Left hindlimb (tissue), 1 donor: ENCODE measurements at regions not wholly inside any gene's neighbourhood (a gene's known extent, or its start where the extent isn't known, plus 50 kb on each side); places are given as distances from the start of the nearest gene placed in this dataset.
"Not testable (repeated sequence)": the region's sequence is repeated elsewhere in the genome, so short reads cannot be mapped to it uniquely, and the experiment has no call there.

Source experiments
- DNase-seq: peaks from one replicate; pipeline ENCODE4 v3.0.0-alpha.2; 2018

DNA sequence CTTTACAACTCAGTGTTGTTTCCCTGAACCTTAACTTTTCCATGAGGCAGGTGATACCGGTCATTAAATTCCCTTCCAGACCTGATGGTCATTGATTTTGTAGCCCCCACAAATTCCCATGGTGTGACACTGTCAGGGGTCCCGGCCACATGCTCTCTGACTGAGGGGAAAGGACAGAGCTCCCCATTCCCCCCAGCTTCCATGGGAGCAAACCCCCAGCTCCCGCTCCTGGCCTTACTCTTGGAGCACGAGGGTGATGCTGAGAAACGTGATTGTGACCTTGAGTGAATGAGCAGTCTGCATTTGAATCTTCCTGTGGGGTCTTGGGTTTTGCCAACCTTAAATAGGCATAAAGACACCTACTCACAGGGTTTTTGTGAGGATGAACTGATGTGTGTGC, 366.8 kb downstream of the RPS6KC1 start:
- no peak for DNase-seq

DNA sequence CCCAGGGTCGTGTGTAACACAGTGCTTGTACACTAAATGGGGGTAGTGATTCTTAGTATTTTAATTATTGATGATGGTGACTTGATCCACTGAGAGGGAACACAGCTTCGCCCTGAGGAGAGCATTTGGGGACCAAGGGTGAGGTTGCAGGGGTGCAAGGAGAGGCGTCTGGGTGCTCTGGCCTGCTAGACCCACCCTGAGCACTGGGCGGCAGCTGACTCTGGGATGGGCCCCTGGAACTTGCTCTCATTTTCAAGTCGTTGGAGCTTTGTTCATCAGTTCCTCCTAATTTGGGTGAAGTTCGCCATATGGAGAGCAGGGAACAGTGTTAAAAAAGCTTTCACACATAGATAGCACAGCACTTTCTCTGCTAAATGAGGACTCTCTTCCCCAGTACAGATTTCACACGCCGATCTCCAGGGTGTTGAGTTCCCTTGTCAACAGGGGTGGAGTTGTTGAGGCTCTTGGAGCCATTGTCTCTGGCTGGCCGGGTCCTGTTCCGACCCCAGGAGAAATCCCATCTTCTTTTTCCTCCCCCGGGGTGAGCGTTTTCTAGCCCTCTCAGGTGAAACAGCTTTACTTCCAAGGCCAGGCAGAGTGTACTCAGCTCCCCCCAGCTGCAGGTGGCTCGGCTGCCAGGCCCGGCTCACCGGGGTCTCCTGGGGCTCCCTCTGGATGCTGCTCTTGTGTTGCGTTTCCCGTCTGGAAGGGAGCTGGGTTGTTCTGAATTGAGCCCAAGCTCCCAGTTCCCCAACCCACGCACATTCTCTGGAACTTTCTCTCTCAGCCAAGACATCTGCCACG, 367.4 kb downstream of the RPS6KC1 start:
- peak; percentile 43 for DNase-seq

DNA sequence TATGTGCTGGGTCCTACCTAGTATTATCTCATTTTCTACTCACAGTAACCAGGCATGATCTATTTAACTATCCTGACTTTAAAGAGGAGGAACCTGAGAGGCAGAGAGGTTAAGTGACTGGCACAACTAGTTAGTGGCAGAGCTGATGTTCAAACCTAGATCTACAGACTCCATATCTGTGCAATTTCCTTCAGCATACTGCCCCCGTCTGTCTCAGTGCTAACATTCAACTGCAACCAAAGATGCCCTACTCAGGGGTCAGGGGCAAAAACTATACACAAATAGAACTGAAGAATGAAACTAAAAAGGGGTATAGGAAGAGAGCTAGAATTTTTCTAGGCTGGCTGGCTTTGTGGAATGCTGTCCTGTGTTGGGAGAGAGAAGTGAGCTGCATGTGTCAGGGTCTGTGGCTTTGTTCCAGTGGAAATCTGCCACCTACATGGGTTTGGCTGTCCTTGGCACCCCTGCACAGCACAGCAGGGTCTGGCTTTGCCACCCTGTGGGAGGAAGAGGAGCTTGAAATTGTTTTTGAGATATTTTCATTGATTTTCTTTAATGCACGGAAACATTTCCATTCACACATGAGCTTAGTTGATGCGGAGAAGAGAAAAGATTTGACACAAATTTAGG, 368.5 kb downstream of the RPS6KC1 start:
- no peak for DNase-seq

DNA sequence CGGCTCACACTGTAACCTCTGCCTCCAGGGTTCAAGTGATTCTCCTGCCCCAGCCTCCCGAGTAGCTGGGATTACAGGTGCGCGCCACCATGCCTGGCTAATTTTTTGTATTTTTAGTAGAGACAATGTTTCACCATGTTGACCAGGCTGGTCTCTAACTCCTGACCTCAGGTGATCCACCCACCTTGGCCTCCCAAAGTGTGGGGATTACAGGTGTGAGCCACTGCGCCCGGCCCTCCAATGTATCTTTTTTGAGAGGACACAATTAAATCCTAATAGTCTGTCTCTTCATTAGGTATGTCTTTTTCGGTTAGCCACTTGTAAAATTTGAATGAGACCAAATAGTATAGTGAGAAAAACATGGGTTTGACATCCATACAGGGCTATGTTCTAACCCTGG, 370.1 kb downstream of the RPS6KC1 start:
- DNase-seq: not testable (repeated sequence)

GRCh38 chr1:213423041-213423440, 372.0 kb downstream of the RPS6KC1 start:
- DNase-seq: no peak

- DNase-seq: no peak
Measured at GRCh38 chr1:213423605-213424004, 372.6 kb downstream of the RPS6KC1 start.

DNA sequence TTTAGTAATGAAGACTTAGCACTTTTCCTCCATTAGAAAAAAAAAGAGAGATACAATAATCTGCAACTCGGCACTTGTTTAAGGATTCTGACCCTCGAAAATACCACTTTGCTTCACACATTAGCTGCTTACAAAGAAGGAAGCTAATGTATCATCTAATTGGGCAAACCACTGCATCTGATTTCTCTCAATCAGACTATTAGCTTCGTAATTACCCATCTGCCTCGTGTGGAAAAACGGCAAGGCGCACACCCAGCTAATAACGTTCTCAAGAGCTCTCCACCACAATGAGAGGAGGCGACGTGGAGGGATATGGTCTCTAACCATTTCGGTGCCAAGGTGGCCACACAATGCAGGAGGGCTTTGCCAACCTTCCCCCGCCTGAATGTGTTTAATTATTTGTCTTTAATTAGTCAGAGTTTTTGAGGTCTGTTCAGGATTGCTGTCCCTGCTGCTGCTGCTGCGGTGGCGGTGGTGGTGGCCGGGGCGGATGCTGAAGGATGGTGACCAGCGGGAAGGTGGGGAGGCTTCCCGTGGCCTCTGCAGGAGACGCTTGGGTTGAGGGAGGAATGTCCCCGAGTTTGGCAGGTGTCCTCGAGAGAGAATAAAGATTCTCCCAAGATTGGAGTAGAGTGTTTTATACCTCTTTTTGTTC, 374.5 kb downstream of the RPS6KC1 start:
- DNase-seq: no peak

GRCh38 chr1:213429642-213430041, 378.6 kb downstream of the RPS6KC1 start:
- no peak for DNase-seq

GRCh38 chr1:213435715-213436114, 384.7 kb downstream of the RPS6KC1 start:
- no peak for DNase-seq

DNA sequence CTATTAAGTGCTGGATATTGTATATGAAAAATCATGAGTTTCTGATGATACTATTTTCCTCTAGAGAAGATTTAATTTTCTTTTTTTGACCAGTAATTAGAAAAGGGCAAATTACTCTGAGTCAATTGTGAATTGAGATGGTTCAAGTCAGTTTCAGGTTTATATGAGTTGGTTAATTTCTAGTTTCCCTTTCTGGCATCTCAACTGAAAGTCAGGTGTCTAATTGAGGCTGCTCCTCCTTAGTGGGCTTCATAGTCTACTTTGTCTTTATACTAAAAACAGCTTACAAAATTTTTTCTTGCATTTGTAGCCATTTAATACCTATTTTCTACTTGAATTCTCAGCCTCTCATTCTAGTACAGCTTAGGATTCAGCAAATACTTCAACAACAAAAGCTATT, 387.3 kb downstream of the RPS6KC1 start:
- no peak for DNase-seq

DNA sequence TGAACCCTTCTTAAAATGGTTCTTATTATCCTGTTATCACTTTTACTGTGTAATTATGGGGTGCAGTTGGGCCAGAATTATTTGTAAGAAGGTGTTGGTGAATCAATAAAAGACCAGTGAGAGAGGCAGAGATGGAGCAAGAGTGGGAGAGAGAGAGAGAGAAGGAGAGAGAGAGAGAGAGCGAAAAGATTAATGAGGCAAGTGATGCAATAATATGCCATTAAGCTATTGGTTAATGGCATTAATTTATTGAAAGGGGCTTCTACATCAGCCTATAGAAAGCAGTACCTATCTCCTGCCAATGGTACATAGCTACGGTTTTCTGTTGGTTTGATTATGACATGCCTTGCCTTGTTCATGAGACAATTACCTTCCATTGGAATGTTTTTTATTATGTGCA, 388.7 kb downstream of the RPS6KC1 start:
- DNase-seq: no peak

DNA sequence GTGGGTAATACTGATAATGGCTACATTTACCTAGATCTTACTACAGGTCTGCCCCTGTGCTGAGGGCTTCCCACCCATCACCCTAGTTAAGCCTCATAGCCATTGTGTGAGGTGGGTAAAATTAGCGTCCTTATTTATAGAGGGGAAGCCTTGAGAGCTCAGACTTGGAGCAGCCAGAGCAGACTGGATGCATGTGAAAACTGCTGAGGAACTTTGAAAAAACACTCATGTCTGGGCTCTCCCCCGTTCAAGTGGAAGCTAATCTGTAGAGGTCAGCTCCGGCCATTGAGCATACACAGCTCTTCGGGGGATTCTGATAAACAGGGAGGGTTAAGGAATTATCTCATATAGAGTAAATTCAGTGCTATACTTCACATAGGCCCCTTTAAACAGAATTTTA, 389.7 kb downstream of the RPS6KC1 start:
- no peak for DNase-seq

GRCh38 chr1:213443415-213443814, 392.4 kb downstream of the RPS6KC1 start:
- no peak for DNase-seq

GRCh38 chr1:213444224-213444623, 393.2 kb downstream of the RPS6KC1 start:
- no peak for DNase-seq

GRCh38 chr1:213446496-213446895, 395.5 kb downstream of the RPS6KC1 start:
- DNase-seq: no peak

GRCh38 chr1:213448360-213448759, 397.3 kb downstream of the RPS6KC1 start:
- no peak for DNase-seq

- no peak for DNase-seq
Measured at GRCh38 chr1:213448776-213449175, 397.7 kb downstream of the RPS6KC1 start.

GRCh38 chr1:213452501-213452900, 401.5 kb downstream of the RPS6KC1 start:
- DNase-seq: no peak

DNA sequence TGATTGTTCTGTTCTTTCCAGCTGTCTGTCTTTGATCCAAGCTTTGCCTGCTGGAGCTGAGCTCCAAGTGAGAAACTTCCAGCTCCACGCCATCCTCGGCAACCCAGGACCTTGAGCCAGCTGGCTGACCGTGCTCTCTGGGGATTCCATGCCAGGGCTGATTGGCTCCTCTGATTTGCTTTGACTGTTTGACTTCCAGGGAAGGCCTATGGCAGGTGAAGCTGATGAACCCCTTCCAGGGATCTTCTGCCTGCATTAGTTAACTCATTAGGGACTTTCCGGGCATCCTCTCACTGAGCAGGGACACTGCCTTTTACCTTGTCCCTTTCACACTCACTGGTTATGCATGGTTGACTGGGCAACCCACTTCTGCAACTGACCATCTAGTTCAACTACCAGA, 406.1 kb downstream of the RPS6KC1 start:
- DNase-seq: peak; percentile 58

GRCh38 chr1:213457733-213458132, 406.7 kb downstream of the RPS6KC1 start:
- DNase-seq: no peak

- not testable (repeated sequence) for DNase-seq
Measured at GRCh38 chr1:213462374-213462773, 411.3 kb downstream of the RPS6KC1 start.

DNA sequence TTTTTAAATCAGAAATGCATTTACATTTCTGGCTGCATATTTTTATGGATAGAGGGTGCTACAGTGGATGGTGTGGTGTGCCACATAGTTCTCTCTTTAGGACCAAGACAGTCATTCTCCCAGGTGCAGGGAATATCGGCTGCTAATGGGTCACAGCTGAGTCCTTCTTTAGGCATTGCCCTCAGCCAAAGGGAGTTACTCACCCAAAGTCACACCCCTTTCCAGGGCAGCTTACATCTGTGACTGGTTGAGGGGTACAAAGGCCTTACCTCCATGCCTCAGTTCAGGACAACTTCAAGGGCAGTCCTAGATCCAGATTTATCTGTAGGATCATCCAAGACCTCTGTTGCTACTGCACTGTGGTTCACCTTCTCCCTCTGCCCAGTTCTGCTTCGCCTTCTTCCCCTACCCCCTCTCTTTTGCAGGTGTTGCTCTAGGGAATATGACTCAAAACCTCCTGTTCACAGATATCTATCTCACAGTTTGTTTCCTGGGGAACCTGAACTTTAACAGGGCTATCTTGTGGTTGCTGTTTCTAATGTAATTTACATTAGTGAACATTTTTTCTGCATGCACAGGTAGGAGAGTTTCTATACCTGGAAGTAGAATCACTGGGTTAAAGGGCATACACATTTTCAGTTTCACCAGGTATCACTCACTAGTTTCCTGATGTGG, 413.9 kb downstream of the RPS6KC1 start:
- no peak for DNase-seq

DNA sequence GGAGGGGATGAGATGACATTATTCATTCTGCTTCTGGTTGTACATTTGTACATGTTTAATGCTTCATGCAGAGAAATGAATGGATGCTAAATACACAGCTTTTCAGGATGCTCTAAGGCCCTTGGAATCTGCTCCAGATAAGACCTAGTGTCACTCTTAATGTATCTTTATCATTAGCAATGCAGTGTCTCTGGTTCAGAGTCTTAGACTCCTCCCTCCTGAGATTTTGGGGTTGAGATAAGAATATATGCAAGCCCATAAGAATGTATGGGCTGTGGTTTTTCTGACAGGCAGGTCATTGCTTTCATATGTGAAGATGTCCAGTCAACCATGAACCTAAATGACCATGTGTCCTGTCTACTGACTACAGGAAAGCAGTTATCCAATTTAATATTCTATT, 415.5 kb downstream of the RPS6KC1 start:
- DNase-seq: no peak

DNA sequence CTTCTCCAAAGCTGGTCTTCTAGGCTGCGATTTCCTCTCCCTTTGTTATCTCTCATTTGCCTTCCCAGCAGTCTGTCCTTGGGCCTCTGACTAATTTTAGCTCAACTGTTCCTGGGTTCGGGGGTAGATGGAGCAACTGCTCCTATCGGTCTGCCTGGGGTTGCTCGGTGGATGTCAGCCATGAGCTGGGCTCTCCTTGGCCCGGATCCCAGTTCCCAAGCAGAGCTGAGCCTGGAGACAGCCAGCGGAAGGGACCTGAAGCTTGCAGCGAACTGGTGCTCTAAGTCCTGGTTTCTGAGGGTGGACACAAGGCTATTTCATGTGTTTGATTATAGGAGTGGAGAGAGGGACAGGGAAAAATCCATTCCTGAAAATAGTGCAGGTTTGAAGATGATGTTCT, 423.0 kb downstream of the RPS6KC1 start:
- no peak for DNase-seq
